Nephron (organoid): ENCODE measurements at regions not wholly inside any gene's neighbourhood (a gene's known extent, or its start where the extent isn't known, plus 50 kb on each side); places are given as distances from the start of the nearest gene placed in this dataset.

Experiments
- H3K27ac Mint-ChIP-seq, 3 experiments: 2 replicates each; pipeline ENCODE4 v1.8.0; 2020; ENCODE audit warnings: mixed read lengths in 3 of 3, mild to moderate bottlenecking in 2 of 3, moderate library complexity in 1 of 3
- H3K27me3 Mint-ChIP-seq: 2 replicates; pipeline ENCODE4 v1.8.0; 2021; ENCODE audit warnings: low read depth, mild to moderate bottlenecking, moderate library complexity, mixed read lengths
- H3K36me3 Mint-ChIP-seq: 2 replicates; pipeline ENCODE4 v1.8.0; 2020; ENCODE audit warnings: low read depth, mixed read lengths
- H3K4me1 Mint-ChIP-seq: 2 replicates; pipeline ENCODE4 v1.8.0; 2020; ENCODE audit warnings: mixed read lengths
- H3K4me3 Mint-ChIP-seq, 3 experiments: 2 replicates each; pipeline ENCODE4 v1.8.0; 2020; ENCODE audit warnings: mild to moderate bottlenecking in 3 of 3, mixed read lengths in 3 of 3, moderate library complexity in 2 of 3
- H3K9me3 Mint-ChIP-seq: 2 replicates; pipeline ENCODE4 v1.8.0; 2020; ENCODE audit warnings: mixed read lengths
- CTCF ChIP-seq, 3 experiments: fragments of 200-600 bp; sonication (generic); IDR thresholded peaks; one replicate each; pipeline ENCODE4 v1.5.0; 2021; ENCODE audit warnings: antibody characterized with exemption in 3 of 3; ENCODE audit not compliant: unreplicated experiment in 3 of 3

- H3K27ac Mint-ChIP-seq: peak overlapping the region; percentile 65 to 95 (median 95)
- H3K27me3 Mint-ChIP-seq: peaks cover 4% of the 10 kb centered on the region
- H3K36me3 Mint-ChIP-seq: no peaks in the 10 kb centered on the region
- H3K9me3 Mint-ChIP-seq: no peaks in the 10 kb centered on the region
- TF ChIP-seq CTCF (IDR thresholded peaks at IDR 0.05; ENCODE audit: unreplicated experiment in 3 of 3): no peak
- peaks cover 84% of the 10 kb centered on the region for H3K4me1 Mint-ChIP-seq
- no peak overlapping the region for H3K4me3 Mint-ChIP-seq
Measured at GRCh38 chr10:78584266-78584665, 484.5 kb upstream of the ZMIZ1 start.

- Mint-ChIP-seq H3K4me1 (peaks cover 86% of the 10 kb centered on the region), H3K36me3 (no peaks in the 10 kb centered on the region), H3K9me3 (no peaks in the 10 kb centered on the region), H3K4me3 (no peak overlapping the region), H3K27me3 (peaks cover 4% of the 10 kb centered on the region), H3K27ac (peak overlapping the region; percentile 65 to 95 (median 95))
- no peak for TF ChIP-seq CTCF (IDR thresholded peaks at IDR 0.05; ENCODE audit: unreplicated experiment in 3 of 3)
Measured at GRCh38 chr10:78584681-78585080, 484.1 kb upstream of the ZMIZ1 start.

GRCh38 chr10:78585952-78586351 is 482.8 kb upstream of the ZMIZ1 start:
- H3K36me3 Mint-ChIP-seq: no peaks in the 10 kb centered on the region
- H3K4me3 Mint-ChIP-seq: no peak overlapping the region
- peaks cover 4% of the 10 kb centered on the region for H3K27me3 Mint-ChIP-seq
- H3K9me3 Mint-ChIP-seq: no peaks in the 10 kb centered on the region
- H3K4me1 Mint-ChIP-seq: peaks cover 78% of the 10 kb centered on the region
- peak overlapping the region; percentile 65 to 95 (median 95) for H3K27ac Mint-ChIP-seq
- TF ChIP-seq CTCF (IDR thresholded peaks at IDR 0.05; ENCODE audit: unreplicated experiment in 3 of 3): no peak

GRCh38 chr10:78588194-78588811 is 480.5 kb upstream of the ZMIZ1 start:
- peaks cover 3% of the 10 kb centered on the region for H3K27me3 Mint-ChIP-seq
- no peak for TF ChIP-seq CTCF (IDR thresholded peaks at IDR 0.05; ENCODE audit: unreplicated experiment in 3 of 3)
- peaks cover 68% of the 10 kb centered on the region for H3K4me1 Mint-ChIP-seq
- peak overlapping the region; percentile 65 to 95 (median 95) for H3K27ac Mint-ChIP-seq
- no peak overlapping the region for H3K4me3 Mint-ChIP-seq
- no peaks in the 10 kb centered on the region for H3K9me3 Mint-ChIP-seq
- H3K36me3 Mint-ChIP-seq: no peaks in the 10 kb centered on the region

DNA sequence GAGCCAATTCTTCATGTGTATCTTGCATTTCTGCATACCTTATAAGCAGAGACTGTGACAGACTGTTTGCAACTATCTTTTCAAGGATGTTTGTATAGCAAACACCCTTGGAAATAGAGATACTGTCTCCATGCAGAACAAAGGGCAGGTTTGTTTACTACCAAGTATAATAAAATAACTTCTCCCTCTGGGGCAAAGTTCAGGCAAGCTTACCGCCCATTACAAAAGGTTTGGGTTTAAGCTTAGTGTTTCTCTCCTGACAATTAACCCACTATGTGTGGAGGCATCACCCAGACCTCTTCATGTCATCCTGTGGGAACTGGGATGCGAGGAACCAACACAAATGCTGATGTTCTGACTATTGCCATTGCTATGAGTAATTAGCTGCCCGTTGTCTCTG is 479.1 kb upstream of the ZMIZ1 start:
- H3K9me3 Mint-ChIP-seq: no peaks in the 10 kb centered on the region
- no peaks in the 10 kb centered on the region for H3K36me3 Mint-ChIP-seq
- H3K27ac Mint-ChIP-seq: peak overlapping the region in 2 of 3 experiments; percentile 44 to 65
- H3K4me3 Mint-ChIP-seq: no peak overlapping the region
- H3K27me3 Mint-ChIP-seq: peaks cover 3% of the 10 kb centered on the region
- peaks cover 60% of the 10 kb centered on the region for H3K4me1 Mint-ChIP-seq
- no peak for TF ChIP-seq CTCF (IDR thresholded peaks at IDR 0.05; ENCODE audit: unreplicated experiment in 3 of 3)

DNA sequence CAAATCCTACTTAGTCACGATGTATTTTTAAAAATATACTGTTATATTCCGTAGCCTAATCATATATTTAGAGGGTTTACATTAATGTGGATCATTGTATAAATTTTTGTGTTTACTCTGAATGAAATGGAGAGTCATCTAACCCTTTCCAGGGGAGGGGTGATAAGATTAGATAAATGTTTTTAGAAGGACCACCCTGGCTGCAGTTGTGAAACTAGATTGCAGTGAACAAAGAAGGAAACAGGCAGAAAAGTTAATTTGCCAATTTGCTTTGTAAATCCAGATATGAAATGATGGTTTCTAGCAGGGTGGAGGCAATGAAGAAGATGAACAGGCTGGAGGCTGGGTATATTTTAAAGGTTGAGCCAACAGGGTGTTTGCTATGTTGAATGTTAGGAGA is 477.7 kb upstream of the ZMIZ1 start:
- peak overlapping the region in 1 of 3 experiments; percentile 22 for H3K27ac Mint-ChIP-seq
- TF ChIP-seq CTCF (IDR thresholded peaks at IDR 0.05; ENCODE audit: unreplicated experiment in 3 of 3): no peak

More for the DNA sequence above, 477.7 kb upstream of the ZMIZ1 start:
- Mint-ChIP-seq H3K4me3 (no peak overlapping the region), H3K27me3 (peaks cover 3% of the 10 kb centered on the region), H3K9me3 (no peaks in the 10 kb centered on the region), H3K4me1 (peaks cover 52% of the 10 kb centered on the region), H3K36me3 (no peaks in the 10 kb centered on the region)
